GM23338 (cell line): ENCODE measurements at regions not wholly inside any gene's neighbourhood (a gene's known extent, or its start where the extent isn't known, plus 50 kb on each side); places are given as distances from the start of the nearest gene placed in this dataset.

ENCODE experiments used
- ATAC-seq: fragments of 200-7000 bp; cut with Tn5 transposase; 3 replicates; pipeline ENCODE4 v1.9.1; 2020
- DNase-seq: peaks from one replicate; pipeline ENCODE4 v3.0.0-alpha.2; 2015; ENCODE audit warnings: low spot score
- H2AFZ ChIP-seq: fragments of 200-600 bp; sonication (generic); 2 replicates; pipeline ENCODE4 v1.8.0; 2016; ENCODE audit warnings: antibody characterized with exemption, mild to moderate bottlenecking, moderate library complexity
- H3F3A ChIP-seq: fragments of 200-600 bp; sonication (generic); replicated peaks from 2 replicates; pipeline ENCODE4 v1.8.0; 2017; ENCODE audit warnings: antibody characterized with exemption, mixed run types, low read depth
- H3K27ac ChIP-seq: fragments of 200-600 bp; sonication (generic); 2 replicates; pipeline ENCODE4 v1.6.1; 2016; ENCODE audit warnings: low read depth
- H3K27me3 ChIP-seq: fragments of 200-600 bp; sonication (generic); 2 replicates; pipeline ENCODE4 v1.8.0; 2016; ENCODE audit warnings: mild to moderate bottlenecking, mixed run types, moderate library complexity; ENCODE audit not compliant: insufficient read depth
- H3K36me3 ChIP-seq: fragments of 200-600 bp; sonication (generic); 2 replicates; pipeline ENCODE4 v1.8.0; 2016; ENCODE audit warnings: mild to moderate bottlenecking; ENCODE audit not compliant: insufficient read depth
- H3K4me1 ChIP-seq: fragments of 200-600 bp; sonication (generic); 2 replicates; pipeline ENCODE4 v1.8.0; 2016; ENCODE audit warnings: mild to moderate bottlenecking, moderate library complexity; ENCODE audit not compliant: insufficient read depth
- H3K4me2 ChIP-seq: fragments of 200-600 bp; sonication (generic); 2 replicates; pipeline ENCODE4 v1.7.1; 2017; ENCODE audit warnings: mixed run types
- H3K4me3 ChIP-seq: fragments of 200-600 bp; sonication (generic); 2 replicates; pipeline ENCODE4 v1.6.1; 2016; ENCODE audit warnings: mixed run types
- H3K79me2 ChIP-seq: fragments of 200-600 bp; sonication (generic); replicated peaks from 2 replicates; pipeline ENCODE4 v1.8.0; 2017; ENCODE audit warnings: mild to moderate bottlenecking; ENCODE audit not compliant: insufficient read depth
- H3K9me2 ChIP-seq: fragments of 200-600 bp; sonication (generic); 2 replicates; pipeline ENCODE4 v1.8.0; 2017; ENCODE audit not compliant: insufficient read depth
- H4K20me1 ChIP-seq: fragments of 200-600 bp; sonication (generic); replicated peaks from 2 replicates; pipeline ENCODE4 v1.8.0; 2017; ENCODE audit warnings: mild to moderate bottlenecking; ENCODE audit not compliant: insufficient read depth
- H3K27ac Mint-ChIP-seq: 2 replicates; pipeline ENCODE4 v1.8.0; 2020; ENCODE audit warnings: inconsistent platforms, mild to moderate bottlenecking, moderate library complexity, mixed read lengths
- H3K27me3 Mint-ChIP-seq: 3 replicates; pipeline ENCODE4 v1.8.0; 2022; ENCODE audit warnings: low read depth, mild to moderate bottlenecking, moderate library complexity, mixed read lengths, inconsistent platforms; ENCODE audit not compliant: insufficient read depth, poor library complexity
- H3K36me3 Mint-ChIP-seq: 3 replicates; pipeline ENCODE4 v1.8.0; 2021; ENCODE audit warnings: low read depth, mild to moderate bottlenecking, inconsistent platforms, moderate library complexity, mixed read lengths
- H3K4me1 Mint-ChIP-seq: 3 replicates; pipeline ENCODE4 v1.8.0; 2020; ENCODE audit warnings: mild to moderate bottlenecking, inconsistent platforms, mixed read lengths
- H3K4me3 Mint-ChIP-seq: 3 replicates; pipeline ENCODE4 v1.8.0; 2021; ENCODE audit warnings: moderate library complexity, mild to moderate bottlenecking, inconsistent platforms, mixed read lengths
- H3K9me3 Mint-ChIP-seq: 3 replicates; pipeline ENCODE4 v1.8.0; 2020; ENCODE audit warnings: moderate library complexity, mild to moderate bottlenecking, inconsistent platforms, mixed read lengths
- CREB1 ChIP-seq: fragments of 250-450 bp; sonication (Bioruptor Pico); IDR thresholded peaks from 2 replicates; pipeline ENCODE4 v1.5.0; 2020; ENCODE audit warnings: low read depth, mild to moderate bottlenecking, moderate library complexity
- EZH2 ChIP-seq: fragments of 200-600 bp; sonication (generic); IDR thresholded peaks from one replicate; pipeline ENCODE4 v1.8.0; 2017; ENCODE audit warnings: antibody characterized with exemption, mild to moderate bottlenecking, low read depth; ENCODE audit not compliant: unreplicated experiment
- EZH2phosphoT487 ChIP-seq: fragments of 200-600 bp; sonication (generic); IDR thresholded peaks from one replicate; pipeline ENCODE4 v1.8.1; 2018; ENCODE audit warnings: antibody characterized with exemption; ENCODE audit not compliant: unreplicated experiment
- JUNB ChIP-seq: IDR thresholded peaks from one replicate; pipeline ENCODE4 v1.6.1; 2016; ENCODE audit warnings: antibody characterized with exemption; ENCODE audit not compliant: unreplicated experiment
- NANOG ChIP-seq: IDR thresholded peaks from 2 replicates; pipeline ENCODE4 v1.6.1; 2016; ENCODE audit warnings: antibody characterized with exemption, borderline replicate concordance
- POLR2AphosphoS5 ChIP-seq: IDR thresholded peaks from 2 replicates; pipeline ENCODE4 v1.6.1; 2016; ENCODE audit warnings: antibody characterized with exemption, low read depth
- STAT1 ChIP-seq: IDR thresholded peaks from one replicate; pipeline ENCODE4 v1.6.1; 2016; ENCODE audit warnings: antibody characterized with exemption; ENCODE audit not compliant: unreplicated experiment
- ZNF114 ChIP-seq: fragments of 250-450 bp; sonication (Bioruptor Pico); IDR thresholded peaks from 2 replicates; pipeline ENCODE4 v1.5.0; 2020; ENCODE audit warnings: mild to moderate bottlenecking, moderate library complexity
- ZNF331 ChIP-seq: fragments of 250-450 bp; sonication (Bioruptor Pico); IDR thresholded peaks from 2 replicates; pipeline ENCODE4 v1.5.0; 2020; ENCODE audit warnings: low read depth, mild to moderate bottlenecking, moderate library complexity
- TF ChIP-seq, protein P1 (sequence below): IDR thresholded peaks from one replicate; pipeline ENCODE4 v1.6.1; 2018; ENCODE audit warnings: antibody characterized with exemption; ENCODE audit not compliant: unreplicated experiment
- TF ChIP-seq, protein P2 (sequence below): fragments of 250-450 bp; sonication (Bioruptor Pico); IDR thresholded peaks from 2 replicates; pipeline ENCODE4 v1.5.0; 2020; ENCODE audit warnings: mild to moderate bottlenecking, moderate library complexity
- TF ChIP-seq, protein P3 (sequence below): IDR thresholded peaks from 2 replicates; pipeline ENCODE4 v1.6.1; 2016; ENCODE audit warnings: antibody characterized with exemption
- TF ChIP-seq, protein P4 (sequence below), 2 experiments: fragments of 200-600 bp in 1 of 2; sonication (generic) in 1 of 2; conservative IDR thresholded peaks; 2 replicates each; pipeline versions ENCODE4 v1.5.1 to v1.6.1; 2016 to 2017; ENCODE audit warnings: antibody characterized with exemption in 2 of 2, low read depth in 2 of 2, mild to moderate bottlenecking in 2 of 2, moderate library complexity in 1 of 2

DNA sequence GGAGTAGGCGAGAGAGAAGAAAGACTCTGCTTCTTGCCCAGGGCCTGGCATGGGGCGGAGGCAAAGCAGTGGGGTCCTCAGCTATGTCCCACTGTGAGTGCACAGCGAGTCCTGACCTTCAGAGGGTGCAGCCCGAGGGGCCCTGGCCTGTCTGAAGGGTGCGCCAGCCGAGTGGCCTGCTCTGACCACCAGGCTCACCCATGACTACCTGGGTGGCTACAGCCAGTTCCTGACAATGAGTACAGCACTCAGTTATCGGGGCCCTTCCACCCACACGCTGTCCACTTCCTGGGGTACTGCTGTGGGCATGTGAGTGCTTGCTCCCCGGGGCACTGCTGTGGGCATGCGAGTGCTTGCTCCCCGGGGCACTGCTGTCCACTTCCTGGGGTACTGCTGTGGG is 74.1 kb upstream of the B3GAT1 start:
- no peak overlapping the region for H3K27ac ChIP-seq
- Mint-ChIP-seq H3K36me3 (no peaks in the 10 kb centered on the region), H3K27me3 (peaks cover 2% of the 10 kb centered on the region), H3K27ac (no peak overlapping the region), H3K4me1 (no peaks in the 10 kb centered on the region; the same call in 2 of the 3 replicates), H3K9me3 (no peaks in the 10 kb centered on the region), H3K4me3 (no peak overlapping the region)
- H3K4me3 ChIP-seq = no peak overlapping the region
- no peaks in the 10 kb centered on the region for H3F3A ChIP-seq
- H3K4me1 ChIP-seq = no peaks in the 10 kb centered on the region
- no peaks in the 10 kb centered on the region for H4K20me1 ChIP-seq
- TF ChIP-seq STAT1 = no peak
- no peak for TF ChIP-seq NANOG
- no peak for TF ChIP-seq POLR2AphosphoS5
- TF ChIP-seq, protein P1, sequence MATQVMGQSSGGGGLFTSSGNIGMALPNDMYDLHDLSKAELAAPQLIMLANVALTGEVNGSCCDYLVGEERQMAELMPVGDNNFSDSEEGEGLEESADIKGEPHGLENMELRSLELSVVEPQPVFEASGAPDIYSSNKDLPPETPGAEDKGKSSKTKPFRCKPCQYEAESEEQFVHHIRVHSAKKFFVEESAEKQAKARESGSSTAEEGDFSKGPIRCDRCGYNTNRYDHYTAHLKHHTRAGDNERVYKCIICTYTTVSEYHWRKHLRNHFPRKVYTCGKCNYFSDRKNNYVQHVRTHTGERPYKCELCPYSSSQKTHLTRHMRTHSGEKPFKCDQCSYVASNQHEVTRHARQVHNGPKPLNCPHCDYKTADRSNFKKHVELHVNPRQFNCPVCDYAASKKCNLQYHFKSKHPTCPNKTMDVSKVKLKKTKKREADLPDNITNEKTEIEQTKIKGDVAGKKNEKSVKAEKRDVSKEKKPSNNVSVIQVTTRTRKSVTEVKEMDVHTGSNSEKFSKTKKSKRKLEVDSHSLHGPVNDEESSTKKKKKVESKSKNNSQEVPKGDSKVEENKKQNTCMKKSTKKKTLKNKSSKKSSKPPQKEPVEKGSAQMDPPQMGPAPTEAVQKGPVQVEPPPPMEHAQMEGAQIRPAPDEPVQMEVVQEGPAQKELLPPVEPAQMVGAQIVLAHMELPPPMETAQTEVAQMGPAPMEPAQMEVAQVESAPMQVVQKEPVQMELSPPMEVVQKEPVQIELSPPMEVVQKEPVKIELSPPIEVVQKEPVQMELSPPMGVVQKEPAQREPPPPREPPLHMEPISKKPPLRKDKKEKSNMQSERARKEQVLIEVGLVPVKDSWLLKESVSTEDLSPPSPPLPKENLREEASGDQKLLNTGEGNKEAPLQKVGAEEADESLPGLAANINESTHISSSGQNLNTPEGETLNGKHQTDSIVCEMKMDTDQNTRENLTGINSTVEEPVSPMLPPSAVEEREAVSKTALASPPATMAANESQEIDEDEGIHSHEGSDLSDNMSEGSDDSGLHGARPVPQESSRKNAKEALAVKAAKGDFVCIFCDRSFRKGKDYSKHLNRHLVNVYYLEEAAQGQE = no peak
- TF ChIP-seq CREB1 = no peak
- TF ChIP-seq JUNB = no peak
- TF ChIP-seq, protein P2, sequence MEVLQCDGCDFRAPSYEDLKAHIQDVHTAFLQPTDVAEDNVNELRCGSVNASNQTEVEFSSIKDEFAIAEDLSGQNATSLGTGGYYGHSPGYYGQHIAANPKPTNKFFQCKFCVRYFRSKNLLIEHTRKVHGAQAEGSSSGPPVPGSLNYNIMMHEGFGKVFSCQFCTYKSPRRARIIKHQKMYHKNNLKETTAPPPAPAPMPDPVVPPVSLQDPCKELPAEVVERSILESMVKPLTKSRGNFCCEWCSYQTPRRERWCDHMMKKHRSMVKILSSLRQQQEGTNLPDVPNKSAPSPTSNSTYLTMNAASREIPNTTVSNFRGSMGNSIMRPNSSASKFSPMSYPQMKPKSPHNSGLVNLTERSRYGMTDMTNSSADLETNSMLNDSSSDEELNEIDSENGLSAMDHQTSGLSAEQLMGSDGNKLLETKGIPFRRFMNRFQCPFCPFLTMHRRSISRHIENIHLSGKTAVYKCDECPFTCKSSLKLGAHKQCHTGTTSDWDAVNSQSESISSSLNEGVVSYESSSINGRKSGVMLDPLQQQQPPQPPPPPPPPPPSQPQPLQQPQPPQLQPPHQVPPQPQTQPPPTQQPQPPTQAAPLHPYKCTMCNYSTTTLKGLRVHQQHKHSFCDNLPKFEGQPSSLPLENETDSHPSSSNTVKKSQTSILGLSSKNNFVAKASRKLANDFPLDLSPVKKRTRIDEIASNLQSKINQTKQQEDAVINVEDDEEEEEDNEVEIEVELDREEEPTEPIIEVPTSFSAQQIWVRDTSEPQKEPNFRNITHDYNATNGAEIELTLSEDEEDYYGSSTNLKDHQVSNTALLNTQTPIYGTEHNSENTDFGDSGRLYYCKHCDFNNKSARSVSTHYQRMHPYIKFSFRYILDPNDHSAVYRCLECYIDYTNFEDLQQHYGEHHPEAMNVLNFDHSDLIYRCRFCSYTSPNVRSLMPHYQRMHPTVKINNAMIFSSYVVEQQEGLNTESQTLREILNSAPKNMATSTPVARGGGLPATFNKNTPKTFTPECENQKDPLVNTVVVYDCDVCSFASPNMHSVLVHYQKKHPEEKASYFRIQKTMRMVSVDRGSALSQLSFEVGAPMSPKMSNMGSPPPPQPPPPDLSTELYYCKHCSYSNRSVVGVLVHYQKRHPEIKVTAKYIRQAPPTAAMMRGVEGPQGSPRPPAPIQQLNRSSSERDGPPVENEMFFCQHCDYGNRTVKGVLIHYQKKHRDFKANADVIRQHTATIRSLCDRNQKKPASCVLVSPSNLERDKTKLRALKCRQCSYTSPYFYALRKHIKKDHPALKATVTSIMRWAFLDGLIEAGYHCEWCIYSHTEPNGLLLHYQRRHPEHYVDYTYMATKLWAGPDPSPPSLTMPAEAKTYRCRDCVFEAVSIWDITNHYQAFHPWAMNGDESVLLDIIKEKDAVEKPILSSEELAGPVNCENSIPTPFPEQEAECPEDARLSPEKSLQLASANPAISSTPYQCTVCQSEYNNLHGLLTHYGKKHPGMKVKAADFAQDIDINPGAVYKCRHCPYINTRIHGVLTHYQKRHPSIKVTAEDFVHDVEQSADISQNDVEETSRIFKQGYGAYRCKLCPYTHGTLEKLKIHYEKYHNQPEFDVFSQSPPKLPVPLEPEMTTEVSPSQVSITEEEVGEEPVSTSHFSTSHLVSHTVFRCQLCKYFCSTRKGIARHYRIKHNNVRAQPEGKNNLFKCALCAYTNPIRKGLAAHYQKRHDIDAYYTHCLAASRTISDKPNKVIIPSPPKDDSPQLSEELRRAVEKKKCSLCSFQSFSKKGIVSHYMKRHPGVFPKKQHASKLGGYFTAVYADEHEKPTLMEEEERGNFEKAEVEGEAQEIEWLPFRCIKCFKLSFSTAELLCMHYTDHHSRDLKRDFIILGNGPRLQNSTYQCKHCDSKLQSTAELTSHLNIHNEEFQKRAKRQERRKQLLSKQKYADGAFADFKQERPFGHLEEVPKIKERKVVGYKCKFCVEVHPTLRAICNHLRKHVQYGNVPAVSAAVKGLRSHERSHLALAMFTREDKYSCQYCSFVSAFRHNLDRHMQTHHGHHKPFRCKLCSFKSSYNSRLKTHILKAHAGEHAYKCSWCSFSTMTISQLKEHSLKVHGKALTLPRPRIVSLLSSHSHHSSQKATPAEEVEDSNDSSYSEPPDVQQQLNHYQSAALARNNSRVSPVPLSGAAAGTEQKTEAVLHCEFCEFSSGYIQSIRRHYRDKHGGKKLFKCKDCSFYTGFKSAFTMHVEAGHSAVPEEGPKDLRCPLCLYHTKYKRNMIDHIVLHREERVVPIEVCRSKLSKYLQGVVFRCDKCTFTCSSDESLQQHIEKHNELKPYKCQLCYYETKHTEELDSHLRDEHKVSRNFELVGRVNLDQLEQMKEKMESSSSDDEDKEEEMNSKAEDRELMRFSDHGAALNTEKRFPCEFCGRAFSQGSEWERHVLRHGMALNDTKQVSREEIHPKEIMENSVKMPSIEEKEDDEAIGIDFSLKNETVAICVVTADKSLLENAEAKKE (CRISPR knock-in tag) = no peak
- no peak for TF ChIP-seq ZNF114
- TF ChIP-seq ZNF331 (CRISPR knock-in tag) = no peak
- TF ChIP-seq, protein P3, sequence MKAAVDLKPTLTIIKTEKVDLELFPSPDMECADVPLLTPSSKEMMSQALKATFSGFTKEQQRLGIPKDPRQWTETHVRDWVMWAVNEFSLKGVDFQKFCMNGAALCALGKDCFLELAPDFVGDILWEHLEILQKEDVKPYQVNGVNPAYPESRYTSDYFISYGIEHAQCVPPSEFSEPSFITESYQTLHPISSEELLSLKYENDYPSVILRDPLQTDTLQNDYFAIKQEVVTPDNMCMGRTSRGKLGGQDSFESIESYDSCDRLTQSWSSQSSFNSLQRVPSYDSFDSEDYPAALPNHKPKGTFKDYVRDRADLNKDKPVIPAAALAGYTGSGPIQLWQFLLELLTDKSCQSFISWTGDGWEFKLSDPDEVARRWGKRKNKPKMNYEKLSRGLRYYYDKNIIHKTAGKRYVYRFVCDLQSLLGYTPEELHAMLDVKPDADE = no peak
- TF ChIP-seq EZH2 = no peak
- no peak for TF ChIP-seq EZH2phosphoT487
- TF ChIP-seq, protein P4, sequence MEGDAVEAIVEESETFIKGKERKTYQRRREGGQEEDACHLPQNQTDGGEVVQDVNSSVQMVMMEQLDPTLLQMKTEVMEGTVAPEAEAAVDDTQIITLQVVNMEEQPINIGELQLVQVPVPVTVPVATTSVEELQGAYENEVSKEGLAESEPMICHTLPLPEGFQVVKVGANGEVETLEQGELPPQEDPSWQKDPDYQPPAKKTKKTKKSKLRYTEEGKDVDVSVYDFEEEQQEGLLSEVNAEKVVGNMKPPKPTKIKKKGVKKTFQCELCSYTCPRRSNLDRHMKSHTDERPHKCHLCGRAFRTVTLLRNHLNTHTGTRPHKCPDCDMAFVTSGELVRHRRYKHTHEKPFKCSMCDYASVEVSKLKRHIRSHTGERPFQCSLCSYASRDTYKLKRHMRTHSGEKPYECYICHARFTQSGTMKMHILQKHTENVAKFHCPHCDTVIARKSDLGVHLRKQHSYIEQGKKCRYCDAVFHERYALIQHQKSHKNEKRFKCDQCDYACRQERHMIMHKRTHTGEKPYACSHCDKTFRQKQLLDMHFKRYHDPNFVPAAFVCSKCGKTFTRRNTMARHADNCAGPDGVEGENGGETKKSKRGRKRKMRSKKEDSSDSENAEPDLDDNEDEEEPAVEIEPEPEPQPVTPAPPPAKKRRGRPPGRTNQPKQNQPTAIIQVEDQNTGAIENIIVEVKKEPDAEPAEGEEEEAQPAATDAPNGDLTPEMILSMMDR (conservative IDR thresholded peaks at IDR 0.05; ENCODE audit: low read depth in 2 of 2) = no peak
- H3K9me2 ChIP-seq = peaks cover 5% of the 10 kb centered on the region; the same call in 1 of the 2 replicates
- H3K36me3 ChIP-seq = no peaks in the 10 kb centered on the region
- H3K27me3 ChIP-seq = no peaks in the 10 kb centered on the region
- H2AFZ ChIP-seq = no peak overlapping the region
- H3K79me2 ChIP-seq = no peaks in the 10 kb centered on the region
- no peak overlapping the region for H3K4me2 ChIP-seq
- no peak for DNase-seq
- no peak for ATAC-seq
